ENCODE measurements at regions not wholly inside any gene's neighbourhood (a gene's known extent, or its start where the extent isn't known, plus 50 kb on each side); places are given as distances from the start of the nearest gene placed in this dataset.
A peak's percentile ranks its signal among the peaks of the same experiment; 100 is the strongest.

DNA sequence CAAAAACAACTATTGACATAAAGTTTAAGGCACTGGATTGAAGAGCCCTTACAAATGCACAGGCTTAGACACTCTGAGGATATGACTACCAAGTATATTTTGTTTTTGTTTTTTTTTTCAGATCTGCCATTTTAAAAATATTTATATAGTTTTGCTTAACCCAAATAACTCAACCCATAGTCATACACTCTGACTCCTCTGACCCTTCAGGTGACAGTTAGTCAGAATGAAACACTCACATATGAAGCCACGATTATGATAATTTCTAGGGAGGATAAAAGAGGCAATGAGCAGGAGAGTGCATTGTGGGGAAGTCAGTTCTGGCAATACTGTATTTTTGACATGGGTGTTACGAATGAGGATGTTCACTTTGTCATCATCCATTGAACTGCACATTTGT, 774.7 kb downstream of the MECOM start:
- H3K4me3 ChIP-seq (ENCODE audit: low read depth, low read length), result no peak overlapping the region
- TF ChIP-seq, protein P1, sequence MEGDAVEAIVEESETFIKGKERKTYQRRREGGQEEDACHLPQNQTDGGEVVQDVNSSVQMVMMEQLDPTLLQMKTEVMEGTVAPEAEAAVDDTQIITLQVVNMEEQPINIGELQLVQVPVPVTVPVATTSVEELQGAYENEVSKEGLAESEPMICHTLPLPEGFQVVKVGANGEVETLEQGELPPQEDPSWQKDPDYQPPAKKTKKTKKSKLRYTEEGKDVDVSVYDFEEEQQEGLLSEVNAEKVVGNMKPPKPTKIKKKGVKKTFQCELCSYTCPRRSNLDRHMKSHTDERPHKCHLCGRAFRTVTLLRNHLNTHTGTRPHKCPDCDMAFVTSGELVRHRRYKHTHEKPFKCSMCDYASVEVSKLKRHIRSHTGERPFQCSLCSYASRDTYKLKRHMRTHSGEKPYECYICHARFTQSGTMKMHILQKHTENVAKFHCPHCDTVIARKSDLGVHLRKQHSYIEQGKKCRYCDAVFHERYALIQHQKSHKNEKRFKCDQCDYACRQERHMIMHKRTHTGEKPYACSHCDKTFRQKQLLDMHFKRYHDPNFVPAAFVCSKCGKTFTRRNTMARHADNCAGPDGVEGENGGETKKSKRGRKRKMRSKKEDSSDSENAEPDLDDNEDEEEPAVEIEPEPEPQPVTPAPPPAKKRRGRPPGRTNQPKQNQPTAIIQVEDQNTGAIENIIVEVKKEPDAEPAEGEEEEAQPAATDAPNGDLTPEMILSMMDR (conservative IDR thresholded peaks at IDR 0.05; ENCODE audit: low read depth, low read length), result no peak
- DNase-seq (ENCODE audit: low read depth), result no peak

DNA sequence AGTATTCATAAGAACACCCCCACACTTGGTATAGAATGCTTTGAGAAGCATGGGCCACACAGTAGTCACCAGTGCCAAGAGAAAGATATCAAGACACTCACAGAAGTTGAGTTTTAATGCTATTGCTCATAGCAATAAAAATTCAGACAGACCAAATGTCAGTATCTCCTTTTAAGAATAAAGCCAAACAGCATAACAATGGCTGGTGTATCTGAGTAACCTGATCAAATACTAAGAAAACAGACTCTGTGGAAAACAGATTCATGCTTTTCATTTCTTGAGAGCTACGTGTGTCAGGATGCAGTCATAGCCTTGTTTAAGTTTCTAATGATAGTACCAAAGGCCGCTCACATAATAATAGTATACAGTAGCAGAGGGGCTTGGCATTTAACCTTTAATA, 778.5 kb downstream of the MECOM start:
- DNase-seq (ENCODE audit: low read depth), result peak; percentile 24
- no peak overlapping the region for H3K4me3 ChIP-seq (ENCODE audit: low read depth, low read length)
- TF ChIP-seq, protein P1 (conservative IDR thresholded peaks at IDR 0.05; ENCODE audit: low read depth, low read length), result no peak

DNA sequence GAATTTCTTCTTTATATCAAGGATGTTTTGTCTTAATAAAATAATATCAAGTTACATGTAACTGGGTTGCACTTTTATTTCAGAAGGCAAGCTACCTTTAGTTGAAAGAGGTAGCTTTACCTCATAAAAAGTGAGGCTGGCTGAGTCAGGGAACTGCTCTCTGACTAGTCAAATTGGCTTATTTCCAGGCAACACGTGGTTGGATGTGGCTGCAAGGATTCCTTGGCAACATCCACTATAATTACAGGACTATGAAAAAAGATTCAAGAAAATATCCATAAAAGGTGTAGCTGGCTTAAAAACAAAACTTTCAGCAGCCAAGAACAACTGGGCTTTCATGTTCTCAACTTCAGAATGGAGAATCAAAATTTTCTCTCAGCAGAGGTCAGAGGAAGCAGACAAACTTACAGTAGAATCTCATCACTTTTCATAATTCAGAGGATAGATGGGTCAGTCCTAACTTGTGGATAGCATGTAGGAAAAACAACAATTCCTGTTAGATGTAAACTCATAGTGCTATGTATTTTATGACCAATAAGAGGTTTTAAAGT, 779.1 kb downstream of the MECOM start:
- H3K4me3 ChIP-seq (ENCODE audit: low read depth, low read length), result no peak overlapping the region
- peak; percentile 91 for DNase-seq (ENCODE audit: low read depth)
- TF ChIP-seq, protein P1 (conservative IDR thresholded peaks at IDR 0.05; ENCODE audit: low read depth, low read length), result no peak

DNA sequence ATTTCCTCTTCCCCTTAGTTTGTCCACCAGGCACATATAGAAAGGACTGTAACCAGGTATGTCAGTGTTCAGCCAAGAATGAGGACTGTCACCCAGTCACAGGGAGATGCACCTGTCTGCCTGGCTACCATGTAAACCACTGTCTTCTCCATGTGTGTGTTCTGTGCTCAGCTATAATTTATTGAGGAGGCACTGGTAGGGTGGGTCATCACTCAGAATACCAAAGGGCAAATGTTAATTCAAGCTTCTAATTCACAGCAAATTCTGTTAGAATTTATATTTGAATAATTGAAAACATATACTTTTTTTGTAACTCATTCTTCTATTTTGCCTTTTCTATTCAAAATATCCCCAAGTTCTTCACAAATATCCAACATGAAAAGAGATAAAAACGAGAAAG, 780.4 kb downstream of the MECOM start:
- DNase-seq (ENCODE audit: low read depth), result no peak
- TF ChIP-seq, protein P1 (conservative IDR thresholded peaks at IDR 0.05; ENCODE audit: low read depth, low read length), result no peak
- H3K4me3 ChIP-seq (ENCODE audit: low read depth, low read length), result no peak overlapping the region

DNA sequence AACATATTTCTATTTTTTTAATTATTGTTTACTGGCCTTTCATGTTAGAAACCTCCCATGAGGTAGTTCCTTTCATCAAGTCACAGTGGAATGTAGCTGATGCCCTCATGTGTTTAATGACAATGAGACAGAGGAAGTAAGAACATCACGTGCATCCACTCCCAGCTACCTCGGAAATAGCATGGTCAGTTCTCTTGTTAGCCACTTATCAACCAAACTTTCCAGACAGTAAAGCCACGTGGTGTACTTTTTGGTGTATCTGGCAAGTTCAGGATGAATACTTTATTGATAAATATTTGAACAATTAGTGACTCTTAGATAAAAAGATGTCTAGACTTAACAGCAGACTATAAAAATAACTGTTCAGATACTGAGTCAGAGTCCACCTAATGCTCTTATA, 781.7 kb downstream of the MECOM start:
- no peak overlapping the region for H3K4me3 ChIP-seq (ENCODE audit: low read depth, low read length)
- no peak for DNase-seq (ENCODE audit: low read depth)
- TF ChIP-seq, protein P1 (conservative IDR thresholded peaks at IDR 0.05; ENCODE audit: low read depth, low read length), result no peak

DNA sequence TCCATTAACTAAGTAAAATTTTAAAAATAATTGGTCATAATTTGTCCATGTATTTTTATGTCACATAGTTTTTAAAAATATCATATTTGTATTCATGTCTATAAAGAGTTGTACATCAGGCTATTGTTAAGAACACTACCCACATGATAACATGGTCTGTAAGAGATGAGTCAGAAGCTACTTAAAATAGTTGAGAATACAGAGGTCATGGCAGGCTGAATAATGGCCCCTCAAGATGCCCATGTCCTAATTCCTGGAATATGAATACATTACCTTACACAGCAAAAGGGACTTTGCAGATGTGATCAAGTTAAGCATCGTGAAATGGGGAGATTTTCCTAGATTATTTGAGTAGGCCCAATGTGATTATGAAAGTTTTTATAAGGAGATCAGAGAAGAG, 782.9 kb upstream of the GOLIM4 start:
- H3K4me3 ChIP-seq (ENCODE audit: low read depth, low read length), result no peak overlapping the region
- peak; percentile 42 for DNase-seq (ENCODE audit: low read depth)
- TF ChIP-seq, protein P1 (conservative IDR thresholded peaks at IDR 0.05; ENCODE audit: low read depth, low read length), result no peak

DNA sequence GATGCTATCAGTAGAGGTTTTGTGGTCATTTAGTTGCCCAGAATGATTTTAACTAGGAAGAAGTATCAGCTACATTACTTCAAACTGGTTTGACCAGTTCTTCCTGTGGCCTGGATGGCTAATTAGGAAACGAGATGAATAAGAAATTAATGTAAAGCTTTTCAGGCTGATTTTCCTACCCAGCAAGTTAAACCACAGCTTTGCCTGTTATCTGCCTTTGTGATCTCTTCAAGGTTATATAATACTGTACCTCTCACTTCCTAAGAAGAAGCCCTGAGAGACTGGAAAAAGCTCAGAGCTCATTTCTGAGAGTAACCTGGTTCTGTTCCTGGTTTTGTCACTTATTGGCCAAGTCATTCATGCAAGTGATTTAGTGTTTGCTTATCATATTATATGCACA, 782.2 kb upstream of the GOLIM4 start:
- TF ChIP-seq, protein P1 (conservative IDR thresholded peaks at IDR 0.05; ENCODE audit: low read depth, low read length), result no peak

More for the DNA sequence above, 782.2 kb upstream of the GOLIM4 start:
- H3K4me3 ChIP-seq (ENCODE audit: low read depth, low read length), result no peak overlapping the region
- DNase-seq (ENCODE audit: low read depth), result no peak
